ENCODE measurements at regions not wholly inside any gene's neighbourhood (a gene's known extent, or its start where the extent isn't known, plus 50 kb on each side); places are given as distances from the start of the nearest gene placed in this dataset.

GRCh38 chr10:125513429-125514182 lies 169.4 kb downstream of the TEX36 start:
- DNase-seq (ENCODE audit: low spot score) = no peak

- DNase-seq (ENCODE audit: low spot score) = no peak
Measured at GRCh38 chr10:125510998-125511397, 172.0 kb downstream of the TEX36 start.

DNA sequence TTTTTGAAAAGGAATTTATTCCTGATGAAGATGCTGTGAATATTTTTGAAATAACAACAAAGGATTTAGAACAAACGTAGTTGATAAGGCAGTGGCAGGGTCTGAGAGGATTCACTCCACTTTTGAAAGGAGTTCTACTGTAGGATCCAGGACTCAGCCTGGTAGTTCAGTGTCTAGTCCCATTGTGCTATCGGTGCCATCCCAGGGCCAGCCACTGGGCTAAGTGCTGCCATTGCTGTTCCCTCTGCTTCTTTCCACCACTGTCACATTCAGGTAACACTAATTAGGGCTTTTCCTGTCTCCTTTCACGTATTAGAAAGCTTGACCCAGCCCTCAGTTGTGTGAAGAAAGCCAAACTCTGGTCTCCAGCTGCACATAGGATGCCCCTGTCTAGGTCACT lies 177.3 kb downstream of the TEX36 start:
- DNase-seq (ENCODE audit: low spot score) = no peak

DNA sequence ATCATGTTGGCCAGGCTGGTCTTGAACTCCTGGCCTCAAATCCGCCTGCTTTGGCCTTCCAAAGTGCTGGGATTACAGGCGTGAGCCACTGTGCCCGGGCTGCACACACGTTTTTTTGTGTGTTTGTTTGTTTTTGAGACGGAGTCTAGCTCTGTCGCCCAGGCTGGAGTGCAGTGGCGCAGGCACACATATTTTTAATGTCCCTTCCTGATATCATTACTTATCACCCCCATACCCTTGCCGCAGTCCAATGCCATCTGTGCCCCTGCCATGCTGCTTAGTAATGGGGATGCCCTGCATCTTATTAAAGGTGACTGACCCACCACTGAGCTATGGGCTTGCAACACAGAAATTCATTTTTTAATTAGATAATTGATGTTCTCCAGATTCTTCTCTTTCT lies 180.7 kb downstream of the TEX36 start:
- DNase-seq (ENCODE audit: low spot score) = no peak

- DNase-seq (ENCODE audit: low spot score) = no peak
Measured at GRCh38 chr10:125495386-125495785, 187.6 kb downstream of the TEX36 start.

- no peak for DNase-seq (ENCODE audit: low spot score)
Measured at GRCh38 chr10:125494651-125495239, 188.2 kb downstream of the TEX36 start.

DNA sequence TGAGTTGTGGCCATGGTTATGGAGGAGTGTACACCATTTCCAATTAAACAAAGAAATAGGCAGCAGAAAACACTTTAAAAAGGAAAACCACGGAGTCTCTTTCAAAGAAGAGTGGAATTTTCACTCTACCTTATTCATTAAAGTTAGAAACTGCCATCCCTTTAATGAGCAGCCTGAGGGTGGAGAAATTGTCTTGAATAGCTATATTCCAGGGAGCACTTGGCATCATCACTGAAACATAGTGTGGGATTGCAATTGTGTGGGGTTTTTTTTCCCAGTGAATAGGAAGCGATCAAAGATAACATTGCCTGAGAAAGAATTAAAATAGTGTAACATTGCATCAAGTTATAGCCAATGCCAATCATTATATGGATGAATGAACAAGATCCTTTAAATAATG lies 191.6 kb downstream of the TEX36 start:
- DNase-seq (ENCODE audit: low spot score) = no peak

GRCh38 chr10:125489731-125490130 lies 193.2 kb downstream of the TEX36 start:
- no peak for DNase-seq (ENCODE audit: low spot score)

DNA sequence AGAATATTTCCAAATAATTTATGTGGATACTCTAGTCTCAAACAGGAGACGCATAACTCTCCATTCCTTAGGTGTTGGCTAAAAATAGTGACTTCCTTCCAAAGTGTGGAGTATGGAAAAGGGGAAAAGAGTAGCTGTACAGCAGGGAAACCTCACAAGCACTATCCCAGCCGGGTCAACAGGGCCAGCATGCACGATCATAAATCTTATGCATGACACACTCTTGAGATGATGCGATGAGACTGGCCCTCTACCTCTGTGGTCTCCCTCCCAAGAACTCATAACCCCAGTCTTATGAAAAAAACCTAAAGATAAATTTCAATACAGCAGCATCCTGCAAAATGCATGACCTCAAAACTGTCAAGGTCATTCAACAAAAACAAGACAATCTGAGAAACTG lies 197.3 kb downstream of the TEX36 start:
- no peak for DNase-seq (ENCODE audit: low spot score)

GRCh38 chr10:125484035-125484732 lies 198.8 kb downstream of the TEX36 start:
- DNase-seq (ENCODE audit: low spot score) = no peak

DNA sequence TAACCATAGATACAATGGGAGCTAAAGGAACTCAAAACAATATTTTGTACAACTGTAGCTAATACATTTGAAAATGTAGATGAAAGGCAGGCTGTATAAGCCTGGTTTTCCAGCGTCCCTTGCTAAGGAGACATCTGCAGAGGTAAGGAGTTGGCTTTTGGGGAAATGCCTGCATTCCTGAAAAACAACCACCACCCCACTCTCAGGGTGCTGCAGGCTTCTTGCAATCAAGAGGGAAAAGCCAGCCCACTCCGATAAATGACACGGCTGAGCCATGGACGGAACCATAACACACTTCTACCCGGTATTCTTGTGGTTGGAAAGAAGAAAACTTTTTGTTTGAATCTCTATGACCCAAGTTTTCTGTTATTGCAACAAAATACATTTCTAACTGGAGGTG lies 200.3 kb downstream of the TEX36 start:
- DNase-seq (ENCODE audit: low spot score) = no peak

DNA sequence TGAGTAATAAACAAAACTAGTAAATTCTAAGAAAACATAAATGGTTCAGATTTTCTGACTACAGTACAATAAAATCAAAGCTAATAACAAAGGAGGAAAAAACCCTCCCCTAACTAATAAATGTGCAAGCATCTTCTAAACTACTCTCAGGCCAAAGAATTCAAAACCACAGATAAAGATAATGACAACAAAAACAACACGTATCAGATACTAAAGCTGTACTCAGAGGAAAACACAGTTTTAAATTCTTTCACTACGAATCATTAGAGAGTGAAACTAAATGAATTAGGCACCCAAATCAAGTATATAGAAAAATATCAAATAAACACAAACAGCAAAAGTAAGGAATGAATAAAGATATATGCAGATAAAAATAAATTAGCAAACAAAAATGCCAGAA lies 200.9 kb downstream of the TEX36 start:
- no peak for DNase-seq (ENCODE audit: low spot score)

GRCh38 chr10:125479059-125479458 lies 203.9 kb downstream of the TEX36 start:
- DNase-seq (ENCODE audit: low spot score) = peak; percentile 2

GRCh38 chr10:125475815-125476214 lies 207.1 kb downstream of the TEX36 start:
- DNase-seq (ENCODE audit: low spot score) = no peak

- DNase-seq (ENCODE audit: low spot score) = no peak
Measured at GRCh38 chr10:125473143-125473793, 209.7 kb downstream of the TEX36 start.

- DNase-seq (ENCODE audit: low spot score) = no peak
Measured at GRCh38 chr10:125472010-125472607, 210.9 kb downstream of the TEX36 start.

DNA sequence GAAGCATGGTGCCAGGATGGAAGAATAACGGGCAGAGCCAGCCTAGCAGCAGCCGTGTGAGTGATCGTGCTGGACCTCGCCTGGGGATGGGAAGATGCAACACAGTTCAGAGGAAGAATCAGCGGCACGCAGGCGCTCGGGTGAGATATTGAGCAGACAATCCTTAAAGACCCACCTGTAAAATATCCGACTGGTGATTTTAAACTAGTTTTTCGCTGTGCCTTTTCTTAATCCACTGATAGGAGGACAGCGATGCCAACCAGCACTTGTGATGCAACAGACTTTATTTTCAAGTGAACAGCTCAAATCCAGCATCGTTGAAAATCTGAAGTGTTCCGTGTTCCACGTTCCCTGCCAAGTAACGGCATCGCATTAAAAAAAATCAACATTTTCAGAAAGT lies 214.7 kb downstream of the TEX36 start:
- no peak for DNase-seq (ENCODE audit: low spot score)

GRCh38 chr10:125466685-125467084 lies 216.3 kb downstream of the TEX36 start:
- no peak for DNase-seq (ENCODE audit: low spot score)

- DNase-seq (ENCODE audit: low spot score) = no peak
Measured at GRCh38 chr10:125462845-125463244, 220.1 kb downstream of the TEX36 start.

DNA sequence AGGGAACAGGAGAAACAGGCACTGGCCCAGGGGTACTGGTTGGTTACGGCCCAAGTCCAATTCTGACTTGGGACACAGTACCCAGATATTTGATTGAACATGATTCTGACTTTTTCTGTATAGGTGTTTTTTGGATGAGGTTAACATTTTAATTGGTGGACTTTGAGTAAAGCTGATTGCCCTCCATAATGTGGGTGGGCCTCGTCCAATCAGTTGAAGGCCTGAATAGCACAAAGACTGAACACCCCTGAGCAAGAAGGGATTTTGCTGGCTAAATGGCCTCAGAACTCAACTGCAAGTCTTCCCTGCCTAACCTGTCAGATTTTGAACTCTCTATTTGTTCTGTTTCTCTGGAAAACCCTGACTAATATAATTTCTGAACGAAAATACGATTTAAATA lies 222.6 kb downstream of the TEX36 start:
- DNase-seq (ENCODE audit: low spot score) = no peak

- DNase-seq (ENCODE audit: low spot score) = no peak
Measured at GRCh38 chr10:125457406-125457805, 225.6 kb downstream of the TEX36 start.

DNA sequence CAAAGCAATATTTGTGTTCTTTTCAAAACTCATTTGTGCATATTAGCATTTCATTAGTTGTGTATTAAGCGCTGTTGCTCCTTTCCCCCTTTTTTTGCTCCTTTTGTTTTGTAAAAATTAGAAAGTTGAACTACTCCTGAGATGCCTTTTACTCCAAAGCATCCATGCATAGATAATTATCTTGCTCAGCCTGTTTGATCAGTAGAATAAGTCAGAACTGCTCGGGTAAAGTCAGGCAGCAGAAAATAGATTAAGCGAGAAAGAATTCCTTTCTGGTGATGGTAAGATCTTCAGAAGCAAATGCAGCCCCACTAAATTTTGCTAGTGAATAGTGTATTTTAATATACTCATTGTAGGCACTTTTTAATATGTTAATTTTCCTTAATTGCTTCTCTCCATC lies 227.1 kb downstream of the TEX36 start:
- no peak for DNase-seq (ENCODE audit: low spot score)
